ENCODE measurements at regions not wholly inside any gene's neighbourhood (a gene's known extent, or its start where the extent isn't known, plus 50 kb on each side); places are given as distances from the start of the nearest gene placed in this dataset.

DNA sequence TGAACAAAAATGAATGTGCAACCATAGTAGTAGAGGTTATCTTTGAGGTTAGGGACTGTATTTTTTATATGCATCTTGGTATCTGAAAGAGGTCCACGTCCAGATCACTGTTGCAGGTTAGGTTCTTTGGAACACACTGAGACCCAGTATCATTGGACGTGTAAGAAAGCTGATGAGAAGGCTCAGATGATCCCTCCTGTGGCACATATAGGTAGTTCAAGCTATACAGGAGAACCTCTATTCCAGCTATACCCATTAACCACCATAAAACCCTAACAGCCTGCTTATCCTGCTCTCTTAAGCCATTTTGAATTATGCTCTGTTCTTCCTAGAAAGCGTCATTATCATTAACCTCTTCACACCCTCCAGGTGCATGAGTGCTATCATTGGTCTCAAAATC is 930.7 kb upstream of the HS3ST1 start (continued):
- TF ChIP-seq, protein P1, sequence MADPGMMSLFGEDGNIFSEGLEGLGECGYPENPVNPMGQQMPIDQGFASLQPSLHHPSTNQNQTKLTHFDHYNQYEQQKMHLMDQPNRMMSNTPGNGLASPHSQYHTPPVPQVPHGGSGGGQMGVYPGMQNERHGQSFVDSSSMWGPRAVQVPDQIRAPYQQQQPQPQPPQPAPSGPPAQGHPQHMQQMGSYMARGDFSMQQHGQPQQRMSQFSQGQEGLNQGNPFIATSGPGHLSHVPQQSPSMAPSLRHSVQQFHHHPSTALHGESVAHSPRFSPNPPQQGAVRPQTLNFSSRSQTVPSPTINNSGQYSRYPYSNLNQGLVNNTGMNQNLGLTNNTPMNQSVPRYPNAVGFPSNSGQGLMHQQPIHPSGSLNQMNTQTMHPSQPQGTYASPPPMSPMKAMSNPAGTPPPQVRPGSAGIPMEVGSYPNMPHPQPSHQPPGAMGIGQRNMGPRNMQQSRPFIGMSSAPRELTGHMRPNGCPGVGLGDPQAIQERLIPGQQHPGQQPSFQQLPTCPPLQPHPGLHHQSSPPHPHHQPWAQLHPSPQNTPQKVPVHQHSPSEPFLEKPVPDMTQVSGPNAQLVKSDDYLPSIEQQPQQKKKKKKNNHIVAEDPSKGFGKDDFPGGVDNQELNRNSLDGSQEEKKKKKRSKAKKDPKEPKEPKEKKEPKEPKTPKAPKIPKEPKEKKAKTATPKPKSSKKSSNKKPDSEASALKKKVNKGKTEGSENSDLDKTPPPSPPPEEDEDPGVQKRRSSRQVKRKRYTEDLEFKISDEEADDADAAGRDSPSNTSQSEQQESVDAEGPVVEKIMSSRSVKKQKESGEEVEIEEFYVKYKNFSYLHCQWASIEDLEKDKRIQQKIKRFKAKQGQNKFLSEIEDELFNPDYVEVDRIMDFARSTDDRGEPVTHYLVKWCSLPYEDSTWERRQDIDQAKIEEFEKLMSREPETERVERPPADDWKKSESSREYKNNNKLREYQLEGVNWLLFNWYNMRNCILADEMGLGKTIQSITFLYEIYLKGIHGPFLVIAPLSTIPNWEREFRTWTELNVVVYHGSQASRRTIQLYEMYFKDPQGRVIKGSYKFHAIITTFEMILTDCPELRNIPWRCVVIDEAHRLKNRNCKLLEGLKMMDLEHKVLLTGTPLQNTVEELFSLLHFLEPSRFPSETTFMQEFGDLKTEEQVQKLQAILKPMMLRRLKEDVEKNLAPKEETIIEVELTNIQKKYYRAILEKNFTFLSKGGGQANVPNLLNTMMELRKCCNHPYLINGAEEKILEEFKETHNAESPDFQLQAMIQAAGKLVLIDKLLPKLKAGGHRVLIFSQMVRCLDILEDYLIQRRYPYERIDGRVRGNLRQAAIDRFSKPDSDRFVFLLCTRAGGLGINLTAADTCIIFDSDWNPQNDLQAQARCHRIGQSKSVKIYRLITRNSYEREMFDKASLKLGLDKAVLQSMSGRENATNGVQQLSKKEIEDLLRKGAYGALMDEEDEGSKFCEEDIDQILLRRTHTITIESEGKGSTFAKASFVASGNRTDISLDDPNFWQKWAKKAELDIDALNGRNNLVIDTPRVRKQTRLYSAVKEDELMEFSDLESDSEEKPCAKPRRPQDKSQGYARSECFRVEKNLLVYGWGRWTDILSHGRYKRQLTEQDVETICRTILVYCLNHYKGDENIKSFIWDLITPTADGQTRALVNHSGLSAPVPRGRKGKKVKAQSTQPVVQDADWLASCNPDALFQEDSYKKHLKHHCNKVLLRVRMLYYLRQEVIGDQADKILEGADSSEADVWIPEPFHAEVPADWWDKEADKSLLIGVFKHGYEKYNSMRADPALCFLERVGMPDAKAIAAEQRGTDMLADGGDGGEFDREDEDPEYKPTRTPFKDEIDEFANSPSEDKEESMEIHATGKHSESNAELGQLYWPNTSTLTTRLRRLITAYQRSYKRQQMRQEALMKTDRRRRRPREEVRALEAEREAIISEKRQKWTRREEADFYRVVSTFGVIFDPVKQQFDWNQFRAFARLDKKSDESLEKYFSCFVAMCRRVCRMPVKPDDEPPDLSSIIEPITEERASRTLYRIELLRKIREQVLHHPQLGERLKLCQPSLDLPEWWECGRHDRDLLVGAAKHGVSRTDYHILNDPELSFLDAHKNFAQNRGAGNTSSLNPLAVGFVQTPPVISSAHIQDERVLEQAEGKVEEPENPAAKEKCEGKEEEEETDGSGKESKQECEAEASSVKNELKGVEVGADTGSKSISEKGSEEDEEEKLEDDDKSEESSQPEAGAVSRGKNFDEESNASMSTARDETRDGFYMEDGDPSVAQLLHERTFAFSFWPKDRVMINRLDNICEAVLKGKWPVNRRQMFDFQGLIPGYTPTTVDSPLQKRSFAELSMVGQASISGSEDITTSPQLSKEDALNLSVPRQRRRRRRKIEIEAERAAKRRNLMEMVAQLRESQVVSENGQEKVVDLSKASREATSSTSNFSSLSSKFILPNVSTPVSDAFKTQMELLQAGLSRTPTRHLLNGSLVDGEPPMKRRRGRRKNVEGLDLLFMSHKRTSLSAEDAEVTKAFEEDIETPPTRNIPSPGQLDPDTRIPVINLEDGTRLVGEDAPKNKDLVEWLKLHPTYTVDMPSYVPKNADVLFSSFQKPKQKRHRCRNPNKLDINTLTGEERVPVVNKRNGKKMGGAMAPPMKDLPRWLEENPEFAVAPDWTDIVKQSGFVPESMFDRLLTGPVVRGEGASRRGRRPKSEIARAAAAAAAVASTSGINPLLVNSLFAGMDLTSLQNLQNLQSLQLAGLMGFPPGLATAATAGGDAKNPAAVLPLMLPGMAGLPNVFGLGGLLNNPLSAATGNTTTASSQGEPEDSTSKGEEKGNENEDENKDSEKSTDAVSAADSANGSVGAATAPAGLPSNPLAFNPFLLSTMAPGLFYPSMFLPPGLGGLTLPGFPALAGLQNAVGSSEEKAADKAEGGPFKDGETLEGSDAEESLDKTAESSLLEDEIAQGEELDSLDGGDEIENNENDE (IDR thresholded peaks at IDR 0.05; ENCODE audit: insufficient replicate concordance, low read length), result no peak
